ENCODE measurements at regions not wholly inside any gene's neighbourhood (a gene's known extent, or its start where the extent isn't known, plus 50 kb on each side); places are given as distances from the start of the nearest gene placed in this dataset.
"Not testable (repeated sequence)": the region's sequence is repeated elsewhere in the genome, so short reads cannot be mapped to it uniquely, and the experiment has no call there.

- not testable (repeated sequence) for H3K4me1 ChIP-seq (ENCODE audit: control insufficient read depth, insufficient read depth, low read length, unreplicated experiment); H3K79me2 ChIP-seq (ENCODE audit: control insufficient read depth, insufficient read depth, low read length, unreplicated experiment); H3K4me3 ChIP-seq (ENCODE audit: low read depth, low read length); H3K27me3 ChIP-seq (ENCODE audit: insufficient read depth, low read length); H3K36me3 ChIP-seq (ENCODE audit: insufficient read depth, low read length); H2AFZ ChIP-seq (ENCODE audit: low read length, unreplicated experiment); H3K27ac ChIP-seq (ENCODE audit: low read depth, low read length)
Measured at GRCh38 chr12:58677833-58678232, 242.5 kb downstream of the LRIG3 start.

GRCh38 chr12:58678753-58679152 is 241.6 kb downstream of the LRIG3 start:
- H3K4me1 ChIP-seq (ENCODE audit: control insufficient read depth, insufficient read depth, low read length, unreplicated experiment), result no peaks in the 10 kb centered on the region
- H2AFZ ChIP-seq (ENCODE audit: low read length, unreplicated experiment), result no peak overlapping the region
- H3K79me2 ChIP-seq (ENCODE audit: control insufficient read depth, insufficient read depth, low read length, unreplicated experiment), result no peaks in the 10 kb centered on the region
- H3K27me3 ChIP-seq (ENCODE audit: insufficient read depth, low read length), result no peaks in the 10 kb centered on the region
- no peak overlapping the region for H3K27ac ChIP-seq (ENCODE audit: low read depth, low read length)
- no peaks in the 10 kb centered on the region for H3K36me3 ChIP-seq (ENCODE audit: insufficient read depth, low read length)
- H3K4me3 ChIP-seq (ENCODE audit: low read depth, low read length), result no peak overlapping the region

- H3K27me3 ChIP-seq (ENCODE audit: insufficient read depth, low read length), result no peaks in the 10 kb centered on the region
- H2AFZ ChIP-seq (ENCODE audit: low read length, unreplicated experiment), result no peak overlapping the region
- no peaks in the 10 kb centered on the region for H3K36me3 ChIP-seq (ENCODE audit: insufficient read depth, low read length)
- H3K27ac ChIP-seq (ENCODE audit: low read depth, low read length), result no peak overlapping the region
- no peaks in the 10 kb centered on the region for H3K4me1 ChIP-seq (ENCODE audit: control insufficient read depth, insufficient read depth, low read length, unreplicated experiment)
- no peaks in the 10 kb centered on the region for H3K79me2 ChIP-seq (ENCODE audit: control insufficient read depth, insufficient read depth, low read length, unreplicated experiment)
- no peak overlapping the region for H3K4me3 ChIP-seq (ENCODE audit: low read depth, low read length)
Measured at GRCh38 chr12:58681730-58682129, 238.6 kb downstream of the LRIG3 start.

DNA sequence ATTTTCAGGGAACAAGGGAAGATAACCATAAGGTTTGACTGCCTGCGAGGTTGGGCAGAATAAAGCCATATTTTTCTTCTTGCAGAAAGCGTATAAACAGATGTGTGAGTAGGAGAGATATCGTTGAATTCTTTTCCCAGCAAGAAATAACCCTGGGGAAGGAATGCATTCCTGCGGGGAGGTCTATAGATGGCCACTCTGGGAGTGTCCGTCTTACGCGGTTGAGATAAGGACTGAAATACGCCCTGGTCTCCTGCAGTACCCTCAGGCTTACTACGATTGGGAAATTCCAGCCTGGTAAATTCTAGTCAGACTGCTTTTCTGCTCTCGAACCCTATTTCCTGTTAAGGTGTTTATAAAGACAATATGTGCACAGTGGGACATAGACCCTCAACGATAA is 225.0 kb downstream of the LRIG3 start:
- Histone ChIP-seq H3K4me1 (ENCODE audit: control insufficient read depth, insufficient read depth, low read length, unreplicated experiment) (no peaks in the 10 kb centered on the region), H3K27me3 (ENCODE audit: insufficient read depth, low read length) (no peaks in the 10 kb centered on the region), H3K4me3 (ENCODE audit: low read depth, low read length) (no peak overlapping the region), H2AFZ (ENCODE audit: low read length, unreplicated experiment) (no peak overlapping the region), H3K79me2 (ENCODE audit: control insufficient read depth, insufficient read depth, low read length, unreplicated experiment) (no peaks in the 10 kb centered on the region), H3K36me3 (ENCODE audit: insufficient read depth, low read length) (no peaks in the 10 kb centered on the region), H3K27ac (ENCODE audit: low read depth, low read length) (no peak overlapping the region)

GRCh38 chr12:58701536-58701935 is 218.8 kb downstream of the LRIG3 start:
- Histone ChIP-seq H3K4me3 (ENCODE audit: low read depth, low read length) (no peak overlapping the region), H3K36me3 (ENCODE audit: insufficient read depth, low read length) (no peaks in the 10 kb centered on the region), H3K79me2 (ENCODE audit: control insufficient read depth, insufficient read depth, low read length, unreplicated experiment) (no peaks in the 10 kb centered on the region), H3K27ac (ENCODE audit: low read depth, low read length) (no peak overlapping the region), H3K4me1 (ENCODE audit: control insufficient read depth, insufficient read depth, low read length, unreplicated experiment) (no peaks in the 10 kb centered on the region), H2AFZ (ENCODE audit: low read length, unreplicated experiment) (no peak overlapping the region), H3K27me3 (ENCODE audit: insufficient read depth, low read length) (no peaks in the 10 kb centered on the region)

GRCh38 chr12:58703866-58704265 is 216.4 kb downstream of the LRIG3 start:
- no peaks in the 10 kb centered on the region for H3K4me1 ChIP-seq (ENCODE audit: control insufficient read depth, insufficient read depth, low read length, unreplicated experiment)
- H3K79me2 ChIP-seq (ENCODE audit: control insufficient read depth, insufficient read depth, low read length, unreplicated experiment), result no peaks in the 10 kb centered on the region
- H3K27me3 ChIP-seq (ENCODE audit: insufficient read depth, low read length), result no peaks in the 10 kb centered on the region
- H2AFZ ChIP-seq (ENCODE audit: low read length, unreplicated experiment), result no peak overlapping the region
- H3K4me3 ChIP-seq (ENCODE audit: low read depth, low read length), result no peak overlapping the region
- H3K36me3 ChIP-seq (ENCODE audit: insufficient read depth, low read length), result no peaks in the 10 kb centered on the region
- no peak overlapping the region for H3K27ac ChIP-seq (ENCODE audit: low read depth, low read length)

DNA sequence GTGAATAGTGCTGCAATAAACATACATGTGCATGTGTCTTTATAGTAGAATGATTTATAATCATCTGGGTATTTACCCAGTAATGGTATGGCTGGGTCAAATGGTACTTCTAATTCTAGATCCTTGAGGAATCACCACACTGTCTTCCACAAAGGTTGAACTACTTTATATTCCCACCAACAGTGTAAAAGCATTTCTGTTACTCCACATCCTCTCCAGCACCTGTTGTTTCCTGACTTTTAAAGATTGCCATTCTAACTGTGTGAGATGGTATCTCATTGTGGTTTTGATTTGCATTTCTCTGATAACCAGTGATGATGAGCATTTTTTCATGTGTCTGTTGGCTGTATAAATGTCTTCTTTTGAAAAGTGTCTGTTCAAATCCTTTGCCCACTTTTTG is 215.5 kb downstream of the LRIG3 start:
- not testable (repeated sequence) for H3K36me3 ChIP-seq (ENCODE audit: insufficient read depth, low read length); H2AFZ ChIP-seq (ENCODE audit: low read length, unreplicated experiment); H3K27ac ChIP-seq (ENCODE audit: low read depth, low read length); H3K79me2 ChIP-seq (ENCODE audit: control insufficient read depth, insufficient read depth, low read length, unreplicated experiment); H3K4me3 ChIP-seq (ENCODE audit: low read depth, low read length); H3K27me3 ChIP-seq (ENCODE audit: insufficient read depth, low read length); H3K4me1 ChIP-seq (ENCODE audit: control insufficient read depth, insufficient read depth, low read length, unreplicated experiment)

- Histone ChIP-seq H2AFZ (ENCODE audit: low read length, unreplicated experiment) (no peak overlapping the region), H3K4me1 (ENCODE audit: control insufficient read depth, insufficient read depth, low read length, unreplicated experiment) (no peaks in the 10 kb centered on the region), H3K79me2 (ENCODE audit: control insufficient read depth, insufficient read depth, low read length, unreplicated experiment) (no peaks in the 10 kb centered on the region), H3K36me3 (ENCODE audit: insufficient read depth, low read length) (no peaks in the 10 kb centered on the region), H3K27ac (ENCODE audit: low read depth, low read length) (no peak overlapping the region), H3K4me3 (ENCODE audit: low read depth, low read length) (no peak overlapping the region), H3K27me3 (ENCODE audit: insufficient read depth, low read length) (no peaks in the 10 kb centered on the region)
Measured at GRCh38 chr12:58710901-58711300, 209.4 kb downstream of the LRIG3 start.

- H2AFZ ChIP-seq (ENCODE audit: low read length, unreplicated experiment), result no peak overlapping the region
Measured at GRCh38 chr12:58711974-58712373, 208.3 kb downstream of the LRIG3 start.

GRCh38 chr12:58712976-58713375 is 207.3 kb downstream of the LRIG3 start:
- H3K27me3 ChIP-seq (ENCODE audit: insufficient read depth, low read length), result no peaks in the 10 kb centered on the region
- no peak overlapping the region for H3K27ac ChIP-seq (ENCODE audit: low read depth, low read length)
- H3K4me1 ChIP-seq (ENCODE audit: control insufficient read depth, insufficient read depth, low read length, unreplicated experiment), result no peaks in the 10 kb centered on the region
- no peak overlapping the region for H3K4me3 ChIP-seq (ENCODE audit: low read depth, low read length)
- no peaks in the 10 kb centered on the region for H3K36me3 ChIP-seq (ENCODE audit: insufficient read depth, low read length)
- H2AFZ ChIP-seq (ENCODE audit: low read length, unreplicated experiment), result no peak overlapping the region
- H3K79me2 ChIP-seq (ENCODE audit: control insufficient read depth, insufficient read depth, low read length, unreplicated experiment), result no peaks in the 10 kb centered on the region

More at GRCh38 chr12:58711974-58712373, 208.3 kb downstream of the LRIG3 start:
- Histone ChIP-seq H3K27me3 (ENCODE audit: insufficient read depth, low read length) (no peaks in the 10 kb centered on the region), H3K36me3 (ENCODE audit: insufficient read depth, low read length) (no peaks in the 10 kb centered on the region), H3K79me2 (ENCODE audit: control insufficient read depth, insufficient read depth, low read length, unreplicated experiment) (no peaks in the 10 kb centered on the region), H3K4me3 (ENCODE audit: low read depth, low read length) (no peak overlapping the region), H3K4me1 (ENCODE audit: control insufficient read depth, insufficient read depth, low read length, unreplicated experiment) (no peaks in the 10 kb centered on the region), H3K27ac (ENCODE audit: low read depth, low read length) (no peak overlapping the region)

- Histone ChIP-seq H3K79me2 (ENCODE audit: control insufficient read depth, insufficient read depth, low read length, unreplicated experiment) (no peaks in the 10 kb centered on the region), H3K4me3 (ENCODE audit: low read depth, low read length) (no peak overlapping the region), H3K27me3 (ENCODE audit: insufficient read depth, low read length) (no peaks in the 10 kb centered on the region), H3K4me1 (ENCODE audit: control insufficient read depth, insufficient read depth, low read length, unreplicated experiment) (no peaks in the 10 kb centered on the region), H3K36me3 (ENCODE audit: insufficient read depth, low read length) (no peaks in the 10 kb centered on the region), H2AFZ (ENCODE audit: low read length, unreplicated experiment) (no peak overlapping the region), H3K27ac (ENCODE audit: low read depth, low read length) (no peak overlapping the region)
Measured at GRCh38 chr12:58719161-58719560, 201.1 kb downstream of the LRIG3 start.

GRCh38 chr12:58720421-58720820 is 199.9 kb downstream of the LRIG3 start:
- Histone ChIP-seq H3K4me3 (ENCODE audit: low read depth, low read length) (no peak overlapping the region), H3K27ac (ENCODE audit: low read depth, low read length) (no peak overlapping the region), H3K36me3 (ENCODE audit: insufficient read depth, low read length) (no peaks in the 10 kb centered on the region), H3K27me3 (ENCODE audit: insufficient read depth, low read length) (no peaks in the 10 kb centered on the region), H3K79me2 (ENCODE audit: control insufficient read depth, insufficient read depth, low read length, unreplicated experiment) (no peaks in the 10 kb centered on the region), H3K4me1 (ENCODE audit: control insufficient read depth, insufficient read depth, low read length, unreplicated experiment) (no peaks in the 10 kb centered on the region), H2AFZ (ENCODE audit: low read length, unreplicated experiment) (no peak overlapping the region)
